Suprapubic skin (tissue), 4 donors: ENCODE measurements at regions not wholly inside any gene's neighbourhood (a gene's known extent, or its start where the extent isn't known, plus 50 kb on each side); places are given as distances from the start of the nearest gene placed in this dataset.
"Not testable (repeated sequence)": the region's sequence is repeated elsewhere in the genome, so short reads cannot be mapped to it uniquely, and the experiment has no call there.

Experiments used
- DNase-seq, 2 donors: peaks; one replicate each; pipeline ENCODE4 v3.0.0-alpha.2; 2019; ENCODE audit warnings: low spot score in 2 of 2
- H3K27ac ChIP-seq: fragments of 200-600 bp; sonication (generic); one replicate; pipeline ENCODE4 v1.5.1; 2019
- H3K27me3 ChIP-seq: fragments of 200-600 bp; sonication (generic); one replicate; pipeline ENCODE4 v1.5.1; 2019
- H3K36me3 ChIP-seq: fragments of 200-600 bp; sonication (generic); one replicate; pipeline ENCODE4 v1.5.1; 2019
- H3K4me1 ChIP-seq: fragments of 200-600 bp; sonication (generic); one replicate; pipeline ENCODE4 v1.5.1; 2019
- H3K4me3 ChIP-seq: fragments of 200-600 bp; sonication (generic); one replicate; pipeline ENCODE4 v1.5.1; 2019; ENCODE audit warnings: mild to moderate bottlenecking
- H3K9me3 ChIP-seq: fragments of 200-600 bp; sonication (generic); one replicate; pipeline ENCODE4 v1.5.1; 2019
- CTCF ChIP-seq, 2 donors: fragments of 200-600 bp in 1 of 2; fragments of 450-650 bp in 1 of 2; sonication (generic) in 1 of 2; IDR thresholded peaks; one replicate each; pipeline ENCODE4 v1.5.1; 2016 to 2019; ENCODE audit warnings: antibody characterized with exemption in 2 of 2, mild to moderate bottlenecking in 1 of 2, moderate library complexity in 1 of 2
- EP300 ChIP-seq: sonication (generic); formaldehyde crosslinking; IDR thresholded peaks from one replicate; pipeline ENCODE4 v1.6.1; 2017; ENCODE audit warnings: antibody characterized with exemption
- POLR2A ChIP-seq, 2 donors: fragments of 450-650 bp; IDR thresholded peaks; one replicate each; pipeline ENCODE4 v1.6.1; 2017; ENCODE audit warnings: antibody characterized with exemption in 2 of 2, mild to moderate bottlenecking in 2 of 2, moderate library complexity in 2 of 2
- POLR2AphosphoS5 ChIP-seq, 3 donors: sonication (generic); formaldehyde crosslinking; IDR thresholded peaks; one replicate each; pipeline ENCODE4 v1.6.1; 2017; ENCODE audit warnings: antibody characterized with exemption in 3 of 3
- WGBS: methylation state at CpG from one replicate; pipeline ENCODE4 v1.1.5; 2018; 5-methylcytosine and 5-hydroxymethylcytosine counted together

GRCh38 chr13:44868397-44868796, 120.9 kb downstream of the NUFIP1 start:
- no peak for TF ChIP-seq POLR2A (IDR thresholded peaks at IDR 0.05)
- no peak for TF ChIP-seq EP300
- TF ChIP-seq POLR2AphosphoS5 (IDR thresholded peaks at IDR 0.05) = no peak
- WGBS = 67% methylated on average over 3 of the region's 3 CpGs
- H3K27ac ChIP-seq = no peak overlapping the region
- no peak for DNase-seq
- H3K4me1 ChIP-seq = no peaks in the 10 kb centered on the region
- no peak overlapping the region for H3K4me3 ChIP-seq
- H3K9me3 ChIP-seq = no peaks in the 10 kb centered on the region
- H3K36me3 ChIP-seq = no peaks in the 10 kb centered on the region
- peaks cover 6% of the 10 kb centered on the region for H3K27me3 ChIP-seq

- H3K27ac ChIP-seq = no peak overlapping the region
- DNase-seq = no peak
- TF ChIP-seq CTCF (IDR thresholded peaks at IDR 0.05) (no peak), POLR2AphosphoS5 (IDR thresholded peaks at IDR 0.05) (no peak), EP300 (no peak), POLR2A (IDR thresholded peaks at IDR 0.05) (no peak)
- peaks cover 6% of the 10 kb centered on the region for H3K27me3 ChIP-seq
- H3K4me1 ChIP-seq = no peaks in the 10 kb centered on the region
- WGBS = 76% methylated on average over 9 of the region's 9 CpGs
- H3K9me3 ChIP-seq = no peaks in the 10 kb centered on the region
- no peak overlapping the region for H3K4me3 ChIP-seq
- no peaks in the 10 kb centered on the region for H3K36me3 ChIP-seq
Measured at GRCh38 chr13:44867825-44868224, 121.4 kb downstream of the NUFIP1 start.

DNA sequence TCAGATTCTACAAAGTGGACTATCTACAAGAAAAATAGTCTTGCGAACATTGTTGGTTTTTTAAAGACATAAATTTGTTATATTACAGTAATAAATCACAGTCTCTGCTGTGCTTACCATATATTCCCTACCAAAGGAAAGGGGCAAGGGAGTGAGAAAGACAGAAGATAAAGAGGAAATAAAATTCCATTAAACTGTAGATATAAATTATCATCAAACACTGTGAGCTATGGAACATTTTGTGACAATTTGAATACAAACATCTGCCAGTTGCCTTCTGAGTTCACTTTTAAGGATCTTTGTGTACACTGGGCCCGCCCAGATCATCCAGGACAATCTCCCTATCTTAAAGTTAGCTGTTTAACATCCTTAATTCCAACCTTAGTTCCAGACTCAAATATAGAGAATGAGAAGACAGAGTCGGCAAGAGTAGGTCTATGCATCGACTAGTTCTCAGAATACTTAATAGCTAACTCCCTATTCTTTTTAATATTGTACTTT, 122.8 kb downstream of the NUFIP1 start:
- H3K27me3 ChIP-seq = no peaks in the 10 kb centered on the region
- no peaks in the 10 kb centered on the region for H3K9me3 ChIP-seq
- 87% methylated on average over 4 of the region's 4 CpGs for WGBS
- TF ChIP-seq EP300 (no peak), CTCF (IDR thresholded peaks at IDR 0.05) (no peak), POLR2A (IDR thresholded peaks at IDR 0.05) (no peak), POLR2AphosphoS5 (IDR thresholded peaks at IDR 0.05) (no peak)
- no peaks in the 10 kb centered on the region for H3K36me3 ChIP-seq
- no peak overlapping the region for H3K4me3 ChIP-seq
- H3K4me1 ChIP-seq = no peaks in the 10 kb centered on the region
- no peak overlapping the region for H3K27ac ChIP-seq
- DNase-seq = no peak

DNA sequence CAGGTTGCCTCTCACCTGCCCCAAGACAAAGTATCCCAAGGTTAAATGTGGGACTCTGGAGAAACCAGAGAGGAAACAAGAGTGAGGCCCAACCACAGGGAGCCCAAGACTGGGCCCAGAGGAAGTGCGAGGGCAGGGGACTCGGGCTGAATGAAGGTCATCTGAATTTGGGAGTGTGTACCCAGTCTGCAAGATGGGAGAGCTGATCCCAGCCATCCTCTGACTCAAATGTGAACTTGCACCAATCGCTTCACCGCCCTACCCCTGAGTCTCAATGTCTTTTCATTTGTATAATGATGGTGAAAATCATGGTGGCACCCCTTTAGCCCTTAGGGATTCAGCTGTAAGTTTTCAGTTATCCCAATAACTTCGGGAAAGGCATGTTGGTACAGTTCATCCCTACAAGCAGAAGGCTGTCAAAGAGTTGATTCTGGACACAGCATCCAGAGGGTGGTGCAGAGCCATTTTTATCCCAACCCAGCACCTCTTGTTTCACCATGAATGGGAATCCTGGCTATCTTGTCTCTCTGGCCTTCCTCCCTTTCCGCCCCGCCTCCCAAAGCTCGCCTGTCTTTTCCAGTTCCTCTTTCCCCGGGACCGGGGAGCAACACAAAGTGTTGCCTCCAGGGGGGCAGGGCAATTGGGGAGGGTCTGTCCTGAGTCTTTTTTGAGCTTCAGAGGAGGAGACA, 123.4 kb downstream of the NUFIP1 start:
- Histone ChIP-seq H3K36me3 (no peaks in the 10 kb centered on the region), H3K4me1 (no peaks in the 10 kb centered on the region), H3K4me3 (no peak overlapping the region), H3K9me3 (no peaks in the 10 kb centered on the region), H3K27ac (no peak overlapping the region), H3K27me3 (no peaks in the 10 kb centered on the region)
- no peak for DNase-seq
- WGBS = 73% methylated on average over 10 of the region's 10 CpGs
- no peak for TF ChIP-seq POLR2AphosphoS5 (IDR thresholded peaks at IDR 0.05)
- no peak for TF ChIP-seq POLR2A (IDR thresholded peaks at IDR 0.05)
- TF ChIP-seq EP300 = no peak
- no peak for TF ChIP-seq CTCF (IDR thresholded peaks at IDR 0.05)

DNA sequence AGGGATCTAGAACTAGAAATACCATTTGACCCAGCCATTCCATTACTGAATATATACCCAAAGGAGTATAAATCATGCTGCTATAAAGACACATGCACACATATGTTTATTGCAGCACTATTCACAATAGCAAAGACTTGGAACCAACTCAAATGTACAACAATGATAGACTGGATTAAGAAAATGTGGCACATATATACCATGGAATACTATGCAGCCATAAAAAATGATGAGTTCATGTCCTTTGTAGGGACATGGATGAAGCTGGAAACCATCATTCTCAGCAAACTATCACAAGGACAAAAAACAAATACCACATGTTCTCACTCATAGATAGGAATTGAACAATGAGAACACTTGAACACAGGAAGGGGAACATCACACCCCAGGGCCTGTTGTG, 125.6 kb downstream of the NUFIP1 start:
- not testable (repeated sequence) for H3K4me1 ChIP-seq, H3K4me3 ChIP-seq, H3K27me3 ChIP-seq, H3K36me3 ChIP-seq, DNase-seq, H3K9me3 ChIP-seq, H3K27ac ChIP-seq

DNA sequence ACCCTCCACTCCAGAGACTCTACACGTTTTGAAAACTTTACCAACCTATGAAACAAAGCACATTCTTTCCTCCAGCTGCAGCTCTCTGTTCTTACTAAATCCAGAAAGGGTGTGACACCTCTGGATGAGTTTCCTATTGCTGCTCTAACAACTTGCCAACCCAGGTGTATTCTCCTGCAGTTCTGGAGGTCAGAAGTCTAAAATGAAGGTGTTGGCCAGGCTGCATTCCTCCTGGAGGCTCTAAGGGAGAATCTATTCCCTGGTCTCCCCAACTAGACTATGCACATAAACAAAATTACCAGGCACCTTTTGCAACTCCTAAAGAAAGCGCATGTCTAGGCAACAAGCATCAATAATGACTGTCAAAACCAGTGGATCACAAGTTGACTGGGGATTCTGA, 128.8 kb downstream of the NUFIP1 start:
- Histone ChIP-seq H3K9me3 (no peaks in the 10 kb centered on the region), H3K27ac (no peak overlapping the region), H3K4me1 (no peaks in the 10 kb centered on the region), H3K36me3 (no peaks in the 10 kb centered on the region), H3K27me3 (no peaks in the 10 kb centered on the region), H3K4me3 (no peak overlapping the region)
- no peak for DNase-seq
- WGBS = 50% methylated on average over 2 of the region's 2 CpGs
- no peak for TF ChIP-seq POLR2AphosphoS5 (IDR thresholded peaks at IDR 0.05)
- TF ChIP-seq POLR2A (IDR thresholded peaks at IDR 0.05) = no peak
- TF ChIP-seq EP300 = no peak
- no peak for TF ChIP-seq CTCF (IDR thresholded peaks at IDR 0.05)
